Heart right ventricle (tissue), 16 donors: ENCODE measurements at regions not wholly inside any gene's neighbourhood (a gene's known extent, or its start where the extent isn't known, plus 50 kb on each side); places are given as distances from the start of the nearest gene placed in this dataset.

Experiments used
- ATAC-seq, 8 donors: fragments of 200-7000 bp; cut with Tn5 transposase; one replicate each; pipeline ENCODE4 v1.9.1; 2020; ENCODE audit warnings: mild to moderate bottlenecking in 8 of 8, moderate library complexity in 8 of 8, moderate number of reproducible peaks in 1 of 8
- DNase-seq, 2 donors: peaks; one replicate each; pipeline ENCODE4 v3.0.0-alpha.2; 2020
- H3K27ac ChIP-seq, 10 donors: fragments of 200-600 bp; sonication (generic) in 2 of 10; one replicate each; pipeline versions ENCODE4 v1.5.0 to v1.8.0; 2020 to 2022; ENCODE audit warnings: mild to moderate bottlenecking in 3 of 10
- H3K27me3 ChIP-seq, 7 donors: fragments of 200-600 bp; one replicate each; pipeline ENCODE4 v1.8.0; 2021 to 2022; ENCODE audit warnings: mild to moderate bottlenecking in 2 of 7
- H3K36me3 ChIP-seq, 9 donors: fragments of 200-600 bp; sonication (generic) in 1 of 9; one replicate each; pipeline versions ENCODE4 v1.5.0 to v1.8.0; 2020 to 2022; ENCODE audit warnings: mild to moderate bottlenecking in 2 of 9
- H3K4me1 ChIP-seq, 9 donors: fragments of 200-600 bp; sonication (generic) in 1 of 9; one replicate each; pipeline versions ENCODE4 v1.5.0 to v1.8.0; 2020 to 2022; ENCODE audit warnings: mild to moderate bottlenecking in 4 of 9
- H3K4me3 ChIP-seq, 10 donors: fragments of 200-600 bp; sonication (generic) in 2 of 10; one replicate each; pipeline versions ENCODE4 v1.5.0 to v1.8.0; 2020 to 2022; ENCODE audit warnings: mild to moderate bottlenecking in 7 of 10, moderate library complexity in 2 of 10
- H3K9me3 ChIP-seq, 11 donors: fragments of 200-600 bp in 10 of 11; sonication (generic) in 2 of 11; one replicate each; pipeline versions ENCODE4 v1.5.0 to v1.8.0; 2013 to 2022; ENCODE audit warnings: mild to moderate bottlenecking in 2 of 11, control low read depth in 1 of 11, moderate library complexity in 1 of 11
- WGBS, 2 donors: extraction: QIAGEN DNeasy Blood & Tissue Kit; methylation state at CpG; one replicate each; pipeline ENCODE4 v1.1.7; 2013; ENCODE audit warnings: inconsistent platforms in 1 of 2; 5-methylcytosine and 5-hydroxymethylcytosine counted together
- intact Hi-C, 10 donors: fragments of 100-400 bp; cut with DNase I; formaldehyde crosslinking; loops; one replicate each; pipeline versions ENCODE4 v1.11.1 to v1.14.2; 2022
- TF ChIP-seq, protein P1 (sequence below), 9 donors: fragments of 200-600 bp; sonication (generic) in 2 of 9; IDR thresholded peaks; one replicate each; pipeline versions ENCODE4 v1.5.0 to v1.8.0; 2021 to 2022; ENCODE audit warnings: antibody characterized with exemption in 9 of 9, mild to moderate bottlenecking in 5 of 9, moderate library complexity in 1 of 9
- donor health status: Arrhythmogenic right ventricular cardiomyopathy.
- donor health status: ischemic (EF 13 %, LVEDD 7.1; RV severe dilation, severe dysfunction).
- donor health status: healthy with polysubstance abuse.
- donor health status: DM: no; HTN: yes; CAD: no.
- donor health status: DM: no; HTN: no; CAD: no.
- donor health status: ischemic (EF 25% LVEDD 6.9; RV normal size, moderate dysfunction).
- donor health status: ischemic (EF 25% LVEDD 5.7; RV mildly dilated, moderate dysfunction).
- donor health status: healthy.
- donor health status: DM: yes; HTN: yes; CAD: no.
- donor health status: Ischemic cardiomyopathy.
- donor health status: ischemic (EF 35%, LVEDD 5.7; RV mildly dilated, moderate dysfunction).
- donor health status: nonischemic (EF 11% LVEDD 7.7; RV severe dilation, severe dysfunction).
- donor health status: DM: yes; HTN: yes; CAD: no.
- donor health status: PGD.
- donor health status: ischemic (EF 29% LVEDD 5.4; RV normal size, mild dysfunction).
- donor health status: nonischemic (EF 23%, LVEDD 6.1; RV moderate dilation, normal function).

DNA sequence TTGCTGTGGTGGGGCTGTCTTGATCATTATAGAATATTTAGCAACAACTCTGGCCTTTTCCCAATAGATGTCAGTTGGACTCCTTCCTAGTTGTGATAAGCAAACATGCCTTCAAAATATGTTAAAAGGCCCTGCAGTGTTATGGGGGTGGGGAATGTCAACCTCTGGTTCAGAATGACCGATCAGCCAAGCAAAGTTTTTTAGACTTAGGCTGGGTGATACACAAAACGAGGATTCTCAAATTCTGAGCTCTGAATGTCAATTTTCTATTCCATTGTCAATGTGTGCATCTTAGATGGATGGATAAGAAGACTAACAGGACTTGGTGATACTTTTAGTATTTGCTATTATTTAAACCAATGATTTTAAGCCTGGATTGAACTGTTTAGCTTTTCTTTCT is 940.0 kb upstream of the GRIA3 start:
- 40 to 45% methylated on average over 2 of the region's 2 CpGs for WGBS, 2 donors
- Histone ChIP-seq H3K4me1 (no peaks in the 10 kb centered on the region), H3K27ac (no peak overlapping the region), H3K36me3 (no peaks in the 10 kb centered on the region), H3K9me3 (peaks cover 0 to 8% (median 0%) of the 10 kb centered on the region in 11 donors), H3K27me3 (no peaks in the 10 kb centered on the region), H3K4me3 (no peak overlapping the region)
- TF ChIP-seq, protein P1, sequence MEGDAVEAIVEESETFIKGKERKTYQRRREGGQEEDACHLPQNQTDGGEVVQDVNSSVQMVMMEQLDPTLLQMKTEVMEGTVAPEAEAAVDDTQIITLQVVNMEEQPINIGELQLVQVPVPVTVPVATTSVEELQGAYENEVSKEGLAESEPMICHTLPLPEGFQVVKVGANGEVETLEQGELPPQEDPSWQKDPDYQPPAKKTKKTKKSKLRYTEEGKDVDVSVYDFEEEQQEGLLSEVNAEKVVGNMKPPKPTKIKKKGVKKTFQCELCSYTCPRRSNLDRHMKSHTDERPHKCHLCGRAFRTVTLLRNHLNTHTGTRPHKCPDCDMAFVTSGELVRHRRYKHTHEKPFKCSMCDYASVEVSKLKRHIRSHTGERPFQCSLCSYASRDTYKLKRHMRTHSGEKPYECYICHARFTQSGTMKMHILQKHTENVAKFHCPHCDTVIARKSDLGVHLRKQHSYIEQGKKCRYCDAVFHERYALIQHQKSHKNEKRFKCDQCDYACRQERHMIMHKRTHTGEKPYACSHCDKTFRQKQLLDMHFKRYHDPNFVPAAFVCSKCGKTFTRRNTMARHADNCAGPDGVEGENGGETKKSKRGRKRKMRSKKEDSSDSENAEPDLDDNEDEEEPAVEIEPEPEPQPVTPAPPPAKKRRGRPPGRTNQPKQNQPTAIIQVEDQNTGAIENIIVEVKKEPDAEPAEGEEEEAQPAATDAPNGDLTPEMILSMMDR (IDR thresholded peaks at IDR 0.05), result no peak
- intact Hi-C loops, result no loop called here
- no peak for ATAC-seq
- no peak for DNase-seq

DNA sequence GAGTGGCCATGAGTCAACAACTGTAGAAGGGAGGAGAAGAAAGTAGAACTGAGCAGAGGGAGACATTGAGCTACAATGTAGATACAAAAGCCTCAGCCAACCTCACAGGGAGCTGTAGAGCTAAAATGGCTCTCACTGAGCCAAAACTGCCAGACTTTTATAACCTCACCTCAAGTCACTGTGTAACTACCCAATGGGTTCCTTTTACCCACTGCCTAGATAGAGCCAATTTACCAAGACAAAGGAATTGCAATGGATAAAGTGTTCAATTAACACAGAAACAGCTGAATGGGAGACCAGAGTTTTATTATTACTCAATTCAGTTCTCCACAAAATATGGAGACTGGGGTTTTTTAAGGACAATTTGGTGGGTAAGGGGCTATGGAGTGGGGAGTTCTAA is 938.9 kb upstream of the GRIA3 start:
- intact Hi-C loops, result no loop called here
- TF ChIP-seq, protein P1 (IDR thresholded peaks at IDR 0.05), result no peak
- no peak overlapping the region for H3K27ac ChIP-seq
- peaks cover 0 to 8% (median 0%) of the 10 kb centered on the region in 11 donors for H3K9me3 ChIP-seq
- no peak overlapping the region for H3K4me3 ChIP-seq
- H3K27me3 ChIP-seq, result no peaks in the 10 kb centered on the region
- ATAC-seq (no peak), DNase-seq (no peak)
- H3K4me1 ChIP-seq, result no peaks in the 10 kb centered on the region
- no peaks in the 10 kb centered on the region for H3K36me3 ChIP-seq

DNA sequence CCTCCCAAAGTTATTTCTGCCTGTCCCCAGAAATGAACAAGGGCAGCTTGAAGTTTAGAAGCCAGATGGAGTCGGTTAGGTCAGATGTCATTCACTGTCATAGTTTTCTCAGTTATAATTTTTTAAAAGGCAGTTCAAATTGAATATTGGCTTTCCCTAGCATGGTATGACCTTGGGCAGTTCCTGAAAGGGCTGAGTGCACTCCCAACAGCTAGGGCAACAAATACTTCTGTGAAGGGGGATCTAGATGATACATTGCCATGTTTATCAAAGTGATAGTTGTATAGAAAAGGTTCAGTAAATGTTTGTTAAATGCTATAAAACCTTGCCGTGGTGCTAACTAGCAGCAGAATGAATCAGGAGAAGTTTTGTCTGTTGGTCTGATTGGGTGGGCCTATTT is 938.1 kb upstream of the GRIA3 start:
- intact Hi-C loops, result no loop called here
- WGBS, 2 donors, result 82% methylated on average over 2 of the region's 2 CpGs

DNA sequence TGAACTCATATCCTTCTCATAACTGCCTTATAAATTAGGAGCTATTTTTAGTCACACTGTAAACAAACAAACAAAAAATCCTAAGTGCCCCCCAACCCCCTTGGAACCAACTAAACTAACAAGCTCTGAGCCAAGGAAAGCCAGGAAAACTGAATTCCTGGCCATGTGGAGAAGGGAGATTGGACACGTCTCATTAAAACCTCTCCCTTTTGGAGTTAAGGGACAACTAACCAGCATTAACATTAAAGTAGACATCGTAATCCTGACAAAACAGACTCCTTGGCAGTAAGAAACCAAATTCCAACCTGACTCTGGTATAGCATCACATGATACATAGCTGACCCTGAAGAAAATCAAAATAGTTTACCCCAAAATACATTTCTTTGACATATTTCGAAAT is 937.1 kb upstream of the GRIA3 start:
- no peak overlapping the region for H3K4me3 ChIP-seq
- H3K4me1 ChIP-seq, result no peaks in the 10 kb centered on the region
- DNase-seq (no peak), ATAC-seq (no peak)
- peaks cover 0 to 1% (median 0%) of the 10 kb centered on the region in 11 donors for H3K9me3 ChIP-seq
- intact Hi-C loops, result no loop called here
- WGBS, 2 donors, result 69 to 71% methylated on average over 3 of the region's 3 CpGs
- no peaks in the 10 kb centered on the region for H3K27me3 ChIP-seq
- TF ChIP-seq, protein P1 (IDR thresholded peaks at IDR 0.05), result no peak
- no peak overlapping the region for H3K27ac ChIP-seq
- no peaks in the 10 kb centered on the region for H3K36me3 ChIP-seq

More for the DNA sequence above, 938.1 kb upstream of the GRIA3 start:
- Histone ChIP-seq H3K4me3 (no peak overlapping the region), H3K27ac (no peak overlapping the region), H3K9me3 (peaks cover 0 to 8% (median 0%) of the 10 kb centered on the region in 11 donors), H3K27me3 (no peaks in the 10 kb centered on the region), H3K4me1 (no peaks in the 10 kb centered on the region), H3K36me3 (no peaks in the 10 kb centered on the region)
- ATAC-seq (no peak), DNase-seq (no peak)
- TF ChIP-seq, protein P1 (IDR thresholded peaks at IDR 0.05), result no peak

DNA sequence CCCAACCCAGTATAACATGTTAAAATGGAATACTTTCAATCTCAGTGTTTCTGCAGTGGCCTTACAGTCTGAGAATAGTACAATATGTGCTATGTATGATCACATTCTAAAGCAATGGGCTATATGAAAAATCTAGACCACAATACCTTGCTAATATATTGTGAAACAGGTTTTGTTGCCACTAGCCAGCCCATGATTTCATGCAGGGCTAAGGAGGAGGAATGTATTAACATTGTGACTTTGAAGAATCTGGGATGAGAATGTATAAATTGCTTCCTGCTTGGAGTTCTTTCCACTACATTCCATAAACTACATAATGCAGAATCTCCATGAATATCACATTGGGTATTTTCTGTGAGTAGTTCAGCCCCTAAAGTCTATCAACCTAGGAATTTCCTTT is 935.4 kb upstream of the GRIA3 start:
- Histone ChIP-seq H3K4me1 (no peaks in the 10 kb centered on the region), H3K27ac (no peak overlapping the region), H3K27me3 (no peaks in the 10 kb centered on the region), H3K9me3 (no peaks in the 10 kb centered on the region), H3K4me3 (no peak overlapping the region), H3K36me3 (no peaks in the 10 kb centered on the region)
- ATAC-seq, result no peak
- intact Hi-C loops, result no loop called here
- DNase-seq, result no peak
- TF ChIP-seq, protein P1 (IDR thresholded peaks at IDR 0.05), result no peak
